Muscle of back (tissue), 3 donors: ENCODE measurements at regions not wholly inside any gene's neighbourhood (a gene's known extent, or its start where the extent isn't known, plus 50 kb on each side); places are given as distances from the start of the nearest gene placed in this dataset.
A peak's percentile ranks its signal among the peaks of the same experiment; 100 is the strongest.
"Not testable (repeated sequence)": the region's sequence is repeated elsewhere in the genome, so short reads cannot be mapped to it uniquely, and the experiment has no call there.

Experiments
- DNase-seq, 3 donors: peaks; one replicate each; pipeline versions ENCODE4 v3.0.0 to v3.0.0-alpha.2; 2013

- no peak for DNase-seq
These were observed 357.6 kb downstream of the SHANK2 start for GRCh38 chr11:70894566-70895365.

DNA sequence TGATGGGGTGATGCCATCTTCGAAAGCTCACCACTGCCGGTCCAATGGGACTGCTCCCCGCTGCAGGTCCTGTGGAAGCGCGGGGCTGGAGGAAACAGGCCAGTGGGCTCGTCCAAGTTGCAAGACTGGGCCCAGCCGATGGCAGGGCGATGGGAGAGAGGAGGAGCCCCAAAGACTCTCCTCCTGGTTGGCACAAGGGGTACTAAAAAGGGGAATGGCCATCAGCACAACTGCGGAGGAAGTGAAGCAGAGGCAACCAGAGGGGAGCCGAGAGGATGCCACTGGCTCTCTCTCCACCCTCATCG is 357.1 kb downstream of the SHANK2 start:
- DNase-seq: no peak

DNA sequence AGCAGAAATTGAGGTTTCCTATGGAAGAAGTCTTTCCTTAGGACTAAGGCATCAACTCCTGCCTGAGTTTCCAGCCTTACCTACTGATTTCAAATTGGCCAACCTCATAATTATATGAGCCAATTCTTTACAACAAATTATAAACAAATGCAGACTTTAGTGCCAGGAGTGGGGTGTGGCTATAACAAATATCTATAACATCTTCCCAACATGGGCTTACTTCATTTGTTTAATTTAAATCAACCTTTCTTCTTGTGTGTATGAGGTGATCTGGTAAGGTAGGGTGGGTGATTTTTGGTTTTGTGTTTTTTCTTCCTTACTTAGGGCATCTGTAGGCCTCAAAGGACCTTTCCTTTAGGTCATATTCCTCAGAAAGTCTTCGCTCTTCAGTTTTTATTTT is 354.9 kb downstream of the SHANK2 start:
- no peak for DNase-seq

DNA sequence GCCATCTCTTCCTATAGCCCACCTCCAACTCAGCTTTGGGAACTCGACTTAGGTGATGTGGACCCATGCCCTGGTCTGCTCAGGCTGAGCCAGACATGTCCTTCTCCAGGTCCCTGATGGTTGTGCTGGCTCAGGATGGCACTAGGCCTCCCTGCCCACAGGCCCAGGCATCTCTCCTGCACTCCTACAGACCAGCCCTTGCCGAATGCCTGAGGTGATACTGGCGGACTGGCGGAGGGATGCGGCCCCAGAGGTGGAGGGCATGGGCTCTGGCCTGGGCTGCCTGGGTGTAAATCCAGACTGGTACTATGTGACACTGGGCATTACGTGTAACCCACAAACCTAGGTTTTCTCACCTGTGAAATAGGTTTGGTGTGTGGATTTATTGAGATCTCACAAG is 352.8 kb downstream of the SHANK2 start:
- DNase-seq: no peak

GRCh38 chr11:70900540-70900939 is 351.8 kb downstream of the SHANK2 start:
- no peak for DNase-seq

DNA sequence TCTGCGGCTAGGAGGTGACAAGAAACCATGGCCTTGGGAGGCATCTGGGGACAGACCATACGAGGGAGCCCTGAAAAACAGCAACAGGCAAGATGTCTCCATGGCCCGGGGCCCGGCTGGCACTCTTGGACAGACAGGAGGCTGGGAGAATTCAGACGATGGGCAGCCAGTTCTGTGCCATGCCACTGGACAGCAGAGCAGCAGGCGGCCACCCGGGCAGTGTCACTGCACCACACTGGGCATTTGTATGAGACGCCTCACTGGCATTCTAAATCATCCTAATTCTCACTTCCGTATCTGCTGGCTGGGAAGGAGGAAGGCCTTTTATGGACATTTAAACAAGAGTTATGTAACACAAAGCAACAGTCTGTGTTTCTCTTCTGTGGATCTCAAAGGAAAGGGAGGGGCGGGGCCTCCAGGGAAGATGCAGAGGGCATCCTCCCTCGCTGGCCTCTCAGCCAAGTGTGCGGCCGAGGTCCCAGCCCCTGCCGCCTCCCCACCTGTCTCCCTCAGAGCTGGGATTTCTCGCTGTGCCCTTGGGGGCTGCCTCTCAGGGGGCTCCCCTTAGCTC is 350.3 kb downstream of the SHANK2 start:
- DNase-seq: no peak

GRCh38 chr11:70903229-70903628 is 349.1 kb downstream of the SHANK2 start:
- DNase-seq: not testable (repeated sequence)

DNA sequence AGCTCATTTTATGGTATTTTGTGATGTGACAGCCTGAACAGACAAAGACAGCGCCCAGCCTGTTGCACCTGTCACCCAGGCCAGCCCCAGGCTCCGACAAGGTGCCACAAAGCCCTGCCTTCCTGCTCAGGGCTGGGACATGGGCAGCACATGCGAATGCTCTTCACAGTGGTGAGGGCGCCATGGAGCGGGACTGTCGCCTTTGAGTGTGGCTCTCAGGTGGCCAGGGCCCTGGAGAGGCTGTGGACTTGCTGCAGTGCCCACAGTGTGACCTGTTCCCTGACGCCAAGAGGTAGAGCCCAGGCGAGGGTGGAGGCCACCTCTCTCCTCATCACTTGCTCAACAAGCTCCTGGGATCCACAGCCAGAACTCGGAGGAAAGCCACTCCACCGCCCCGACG is 346.3 kb downstream of the SHANK2 start:
- no peak for DNase-seq

- DNase-seq: no peak
These were observed 344.2 kb downstream of the SHANK2 start for GRCh38 chr11:70908223-70908622.

- no peak for DNase-seq
These were observed 341.5 kb downstream of the SHANK2 start for GRCh38 chr11:70910835-70911234.

- peak in 1 of 3 donors; percentile 33 for DNase-seq
These were observed 340.0 kb downstream of the SHANK2 start for GRCh38 chr11:70912226-70912840.

DNA sequence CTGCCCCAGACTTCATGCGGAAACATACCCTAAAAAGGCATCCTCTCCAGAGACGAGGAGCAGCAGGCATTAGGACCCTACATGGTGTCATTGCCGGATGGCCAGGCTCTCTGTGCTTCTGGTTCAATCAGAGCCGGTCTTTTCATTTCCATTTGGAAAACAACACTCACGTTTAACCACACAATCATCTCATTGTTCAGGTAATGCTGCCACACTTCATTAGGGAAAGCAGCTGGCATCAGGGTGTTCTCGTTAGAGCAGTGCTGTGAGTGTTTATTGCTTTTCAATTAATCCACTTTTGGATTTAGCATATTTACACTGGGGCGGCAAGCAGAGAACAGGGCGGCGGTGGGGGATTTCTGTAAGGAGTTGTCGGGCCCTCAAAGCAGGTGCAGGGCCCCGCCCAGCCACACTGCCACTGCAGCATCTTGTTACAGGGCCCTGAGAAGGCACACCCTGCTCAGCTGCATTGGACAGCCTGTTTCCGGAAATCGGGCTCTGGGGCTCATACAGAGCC is 338.6 kb downstream of the SHANK2 start:
- DNase-seq: peak; percentile 24 to 55 (median 33)

GRCh38 chr11:70914496-70914895 is 337.9 kb downstream of the SHANK2 start:
- no peak for DNase-seq

DNA sequence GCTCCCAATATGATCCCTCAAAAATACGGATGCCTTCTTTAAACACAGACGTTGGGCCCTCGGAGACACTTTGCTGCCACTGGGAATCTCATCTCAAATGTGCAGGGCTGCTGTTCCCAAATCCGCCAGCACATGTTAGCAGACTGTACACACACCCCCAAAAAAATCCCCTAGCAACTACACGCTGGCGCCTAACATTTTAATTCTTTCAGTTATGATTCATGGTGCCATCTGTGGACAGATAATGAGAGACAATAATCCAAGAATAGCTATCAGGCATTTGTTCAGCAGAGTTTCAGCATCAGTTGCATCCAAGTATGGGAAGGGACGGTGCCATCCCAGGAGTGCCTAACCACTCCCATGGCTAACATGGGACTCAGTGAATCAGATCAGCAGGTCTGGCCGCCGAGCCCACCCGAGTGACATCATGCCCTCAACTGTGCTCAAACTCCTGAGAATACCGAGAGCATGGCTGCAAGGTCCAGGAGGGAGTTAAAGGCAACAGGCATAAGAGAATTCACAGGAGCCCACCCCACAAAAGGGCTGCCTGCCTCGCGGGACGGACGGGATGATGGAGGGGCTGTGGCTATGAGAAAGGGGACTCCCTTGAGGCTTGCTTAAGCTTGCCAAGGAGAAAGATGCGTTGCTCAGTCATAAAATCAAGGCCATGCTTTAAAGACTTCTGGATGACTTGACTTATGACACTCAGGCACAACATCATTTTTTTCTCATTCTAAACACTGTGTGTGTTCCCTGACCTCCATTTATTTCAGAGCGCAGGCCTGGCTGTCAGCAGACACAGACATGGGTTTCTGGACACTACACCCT is 337.0 kb downstream of the SHANK2 start:
- DNase-seq: peak in 2 of 3 donors; percentile 19 to 46

DNA sequence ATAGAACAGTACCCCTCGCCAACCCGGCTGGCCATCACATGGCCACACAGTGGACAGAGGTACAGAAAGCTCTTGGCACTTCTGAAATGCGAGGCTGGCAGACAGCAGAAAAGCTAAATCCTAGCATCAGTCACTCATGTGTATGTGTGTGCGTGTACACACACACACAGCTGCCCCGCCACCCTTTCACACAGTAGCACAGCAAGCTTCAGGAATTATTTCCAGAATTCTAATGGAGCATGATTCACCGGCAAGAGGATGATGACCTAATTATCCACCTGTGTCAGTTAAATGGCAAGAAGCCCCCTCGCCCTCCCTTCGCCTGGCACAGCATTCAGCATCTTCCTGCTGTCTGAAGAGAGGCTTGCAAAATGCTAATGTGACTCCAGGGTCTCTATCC is 336.0 kb downstream of the SHANK2 start:
- DNase-seq: no peak

DNA sequence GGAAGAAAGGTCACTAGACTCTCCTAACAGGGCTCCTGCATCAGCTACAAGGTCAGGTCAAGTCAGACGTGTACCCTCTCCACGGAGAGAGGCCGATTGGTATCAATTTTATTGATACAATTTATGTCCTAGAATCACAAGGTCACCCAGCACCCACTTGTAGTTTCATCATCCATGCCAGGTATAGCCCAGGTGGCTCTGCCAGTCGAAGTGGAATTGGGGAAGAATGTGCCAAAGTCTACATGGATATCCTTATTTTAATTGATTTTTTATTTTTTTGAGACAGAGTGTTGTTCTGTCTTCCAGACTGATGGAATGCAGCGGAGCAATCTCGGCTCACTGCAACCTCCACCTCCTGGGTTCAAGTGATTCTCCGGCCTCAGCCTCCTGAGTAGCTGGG is 334.1 kb downstream of the SHANK2 start:
- no peak for DNase-seq

DNA sequence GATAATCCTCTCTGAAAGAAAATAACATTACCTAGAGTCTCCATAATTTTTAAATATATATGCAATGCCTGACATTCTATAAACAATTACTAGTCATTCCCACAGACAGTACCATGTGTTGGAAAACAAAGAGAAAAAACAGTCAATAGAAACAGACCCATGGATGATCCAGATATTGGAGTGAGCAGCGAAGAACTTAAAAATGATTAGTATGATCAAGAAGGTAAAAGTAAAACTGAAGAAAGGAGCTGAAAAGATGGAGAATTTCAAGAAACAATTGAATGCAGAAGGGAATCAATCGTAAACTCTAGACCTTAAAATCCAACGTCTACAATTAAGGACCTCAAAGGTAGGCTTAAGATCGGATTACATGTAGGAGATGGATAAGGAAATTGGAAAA is 330.6 kb downstream of the SHANK2 start:
- DNase-seq: no peak

- DNase-seq: no peak
These were observed 328.3 kb downstream of the SHANK2 start for GRCh38 chr11:70924108-70924507.

- no peak for DNase-seq
These were observed 327.1 kb downstream of the SHANK2 start for GRCh38 chr11:70925238-70925637.

- no peak for DNase-seq
These were observed 325.7 kb downstream of the SHANK2 start for GRCh38 chr11:70926543-70927201.

GRCh38 chr11:70928854-70929598 is 323.4 kb downstream of the SHANK2 start:
- no peak for DNase-seq
